GM12878 (cell line): ENCODE measurements at regions not wholly inside any gene's neighbourhood (a gene's known extent, or its start where the extent isn't known, plus 50 kb on each side); places are given as distances from the start of the nearest gene placed in this dataset.

Experiments used
- ATAC-seq: fragments of 200-7000 bp; cut with Tn5 transposase; 3 replicates; pipeline ENCODE4 v1.9.1; 2020; ENCODE audit warnings: mild to moderate bottlenecking, moderate library complexity
- BruUV-seq: library from RNA; stranded (reverse); fragments of 400-500 nt; replicated peaks from 2 replicates; lab custom pipeline; 2021; lab: Mats Ljungman, UMichigan
- CTCF ChIA-PET: fragments of 300-600 bp; sonication (Branson Sonifier 250); formaldehyde crosslinking; extraction: SDS; loops from one replicate; lab custom pipeline; 2021; ENCODE audit warnings: inconsistent platforms; lab: Yijun Ruan, JAX
- POLR2A ChIA-PET: fragments of 350-600 bp; formaldehyde crosslinking; extraction: SDS; loops from one replicate; lab custom pipeline; 2021; ENCODE audit warnings: inconsistent platforms; lab: Charles Lee
- RAD21 ChIA-PET: fragments of 300-600 bp; sonication (Branson Sonifier 250); formaldehyde crosslinking; loops from one replicate; lab custom pipeline; 2023; ENCODE audit warnings: antibody characterized with exemption; ENCODE audit not compliant: unreplicated experiment; lab: Charles Lee
- SMC1A ChIA-PET: fragments of 300-600 bp; sonication (Branson Sonifier 250); formaldehyde crosslinking; loops from one replicate; lab custom pipeline; 2023; ENCODE audit not compliant: unreplicated experiment, uncharacterized antibody; lab: Charles Lee
- DNase-seq: peaks from one replicate; pipeline ENCODE4 v3.0.0-alpha.2; 2011; ENCODE audit warnings: low read depth, low spot score
- FAIRE-seq: peaks from 3 replicates; lab custom pipeline; 2011; peaks lifted over from hg19 to GRCh38; lab: Jason Lieb, UNC
- H2AFZ ChIP-seq: 2 replicates; pipeline ENCODE4 v1.6.0; 2011; ENCODE audit warnings: low read depth, low read length, control low read depth; ENCODE audit not compliant: control insufficient read depth
- H3K27ac ChIP-seq: 2 replicates; pipeline ENCODE4 v1.5.1; 2011; ENCODE audit warnings: control low read depth; ENCODE audit not compliant: control insufficient read depth, insufficient read depth
- H3K27me3 ChIP-seq, 2 experiments: replicated peaks in 1 of 2; 2 replicates each; pipeline versions ENCODE4 v1.6.0 to v1.6.1; 2011; ENCODE audit warnings: low read length in 1 of 2; ENCODE audit not compliant: control insufficient read depth in 2 of 2, insufficient read depth in 2 of 2
- H3K36me3 ChIP-seq, 2 experiments: 2 replicates each; pipeline ENCODE4 v1.5.1; 2011; ENCODE audit warnings: low read length in 1 of 2; ENCODE audit not compliant: control insufficient read depth in 2 of 2, insufficient read depth in 2 of 2
- H3K4me1 ChIP-seq: 2 replicates; pipeline ENCODE4 v1.6.1; 2011; ENCODE audit warnings: mild to moderate bottlenecking, low read length, moderate library complexity, mixed read lengths; ENCODE audit not compliant: control insufficient read depth, insufficient read depth
- H3K4me2 ChIP-seq: 2 replicates; pipeline ENCODE4 v1.6.0; 2011; ENCODE audit warnings: control low read depth; ENCODE audit not compliant: control insufficient read depth, insufficient read depth
- H3K4me3 ChIP-seq: fragments of 200-600 bp; sonication (generic); 2 replicates; pipeline ENCODE4 v1.5.1; 2016
- H3K79me2 ChIP-seq: 2 replicates; pipeline ENCODE4 v1.6.0; 2011; ENCODE audit warnings: low read length; ENCODE audit not compliant: control insufficient read depth, insufficient read depth
- H3K9ac ChIP-seq: 2 replicates; pipeline ENCODE4 v1.8.0; 2011; ENCODE audit warnings: low read length, control low read depth, mixed read lengths; ENCODE audit not compliant: control insufficient read depth, insufficient read depth
- H3K9me3 ChIP-seq: replicated peaks from 3 replicates; pipeline ENCODE4 v1.5.1; 2011; ENCODE audit warnings: mild to moderate bottlenecking, low read length; ENCODE audit not compliant: control insufficient read depth, insufficient read depth
- H4K20me1 ChIP-seq: 2 replicates; pipeline ENCODE4 v1.6.0; 2011; ENCODE audit not compliant: control insufficient read depth, insufficient read depth
- BRCA1 ChIP-seq: IDR thresholded peaks from 2 replicates; pipeline ENCODE4 v1.6.1; 2011; ENCODE audit warnings: low read depth, low read length, improper control_type of control experiment
- EP300 ChIP-seq, 2 experiments: fragments of 150-350 bp in 1 of 2; IDR thresholded peaks; 2 replicates each; pipeline ENCODE4 v1.6.1; 2011 to 2012; ENCODE audit warnings: low read depth in 2 of 2, low read length in 2 of 2, borderline replicate concordance in 1 of 2, improper control_type of control experiment in 1 of 2, inconsistent platforms in 1 of 2; ENCODE audit not compliant: control insufficient read depth in 1 of 2
- FOS ChIP-seq: IDR thresholded peaks from 3 replicates; pipeline ENCODE4 v1.6.1; 2011; ENCODE audit warnings: borderline replicate concordance; ENCODE audit not compliant: insufficient read length; ENCODE audit errors: extremely low read depth
- FOXM1 ChIP-seq: IDR thresholded peaks from 2 replicates; pipeline ENCODE4 v1.6.1; 2012; ENCODE audit warnings: low read depth, mild to moderate bottlenecking, inconsistent platforms, low read length, moderate library complexity
- KAT2A ChIP-seq: conservative IDR thresholded peaks from 2 replicates; pipeline ENCODE4 v1.6.1; 2011; ENCODE audit warnings: low read depth, low read length; ENCODE audit not compliant: control insufficient read depth
- KLF5 ChIP-seq: fragments of 450-650 bp; IDR thresholded peaks from 2 replicates; pipeline ENCODE4 v1.6.1; 2014; ENCODE audit warnings: mild to moderate bottlenecking; ENCODE audit not compliant: partially characterized antibody
- MLLT1 ChIP-seq: fragments of 450-650 bp; IDR thresholded peaks from 2 replicates; pipeline ENCODE4 v1.6.1; 2016; ENCODE audit warnings: mild to moderate bottlenecking
- RBBP5 ChIP-seq: fragments of 200-600 bp; sonication (generic); conservative IDR thresholded peaks from 2 replicates; pipeline ENCODE4 v1.6.1; 2016
- SUZ12 ChIP-seq: fragments of 200-600 bp; sonication (generic); IDR thresholded peaks from one replicate; pipeline ENCODE4 v1.6.1; 2018; ENCODE audit warnings: antibody characterized with exemption, mild to moderate bottlenecking; ENCODE audit not compliant: unreplicated experiment
- TCF7 ChIP-seq: IDR thresholded peaks from 2 replicates; pipeline ENCODE4 v1.6.1; 2014; ENCODE audit warnings: antibody characterized with exemption, borderline replicate concordance
- USF2 ChIP-seq: IDR thresholded peaks from 2 replicates; pipeline ENCODE4 v1.6.1; 2011; ENCODE audit warnings: low read depth, low read length, improper control_type of control experiment, borderline replicate concordance
- ZNF384 ChIP-seq: IDR thresholded peaks from 2 replicates; pipeline ENCODE4 v1.6.1; 2012; ENCODE audit warnings: low read depth, mild to moderate bottlenecking, low read length, improper control_type of control experiment, borderline replicate concordance
- WGBS: methylation state at CpG from one replicate; pipeline ENCODE4 v1.1.6; 2016; ENCODE audit warnings: low lambda C conversion rate; ENCODE audit not compliant: insufficient replicate concordance, insufficient coverage; ENCODE audit errors: missing lambda C conversion rate; 5-methylcytosine and 5-hydroxymethylcytosine counted together
- in situ Hi-C: fragments of 300-500 bp; cut with MboI; formaldehyde crosslinking; loops from 9 replicates; pipeline ENCODE4 v1.14.3; 2018; ENCODE audit warnings: mixed read lengths
- intact Hi-C: fragments of 100-400 bp; cut with micrococcal nuclease; formaldehyde crosslinking; loops from one replicate; pipeline ENCODE4 v1.14.2; 2022; ENCODE audit not compliant: unreplicated experiment

- no peak overlapping the region for H3K9ac ChIP-seq
- DNase-seq (no peak), ATAC-seq (no peak), FAIRE-seq (no peak)
- RAD21 ChIA-PET: no interaction called here
- whole genome bisulfite sequencing: 0% methylated on average over 2 of the region's 2 CpGs
- SMC1A ChIA-PET: no interaction called here
- intact Hi-C loops (no loop called here), in situ Hi-C loops (no loop called here)
- H2AFZ ChIP-seq: no peak overlapping the region
- no peaks in the 10 kb centered on the region for H3K79me2 ChIP-seq
- H3K4me1 ChIP-seq: no peaks in the 10 kb centered on the region
- H3K36me3 ChIP-seq: no peaks in the 10 kb centered on the region
- no peak overlapping the region for H3K27ac ChIP-seq
- H4K20me1 ChIP-seq: no peaks in the 10 kb centered on the region
- H3K4me3 ChIP-seq: no peak overlapping the region
- H3K4me2 ChIP-seq: no peak overlapping the region
- BruUV-seq: no TSS peak
- TF ChIP-seq ZNF384 (no peak), USF2 (no peak), KAT2A (no peak), EP300 (IDR thresholded peaks at IDR 0.05; ENCODE audit: borderline replicate concordance in 1 of 2, control insufficient read depth in 1 of 2, low read depth in 2 of 2, low read length in 2 of 2) (no peak), SUZ12 (no peak), BRCA1 (no peak), KLF5 (no peak)
- POLR2A ChIA-PET: interaction anchor here (0.7 kb wide), 1 partner anchor 1827 kb away, joined by 5 read pairs; no protein-coding TSS in a partner anchor
- H3K27me3 ChIP-seq: no peaks in the 10 kb centered on the region
- CTCF ChIA-PET: no interaction called here
- H3K9me3 ChIP-seq: no peaks in the 10 kb centered on the region; the same call in 2 of the 3 replicates
Observed at GRCh38 chr6:165762125-165762524, 99.1 kb upstream of the PDE10A start.

- Histone ChIP-seq H4K20me1 (no peaks in the 10 kb centered on the region), H3K9ac (no peak overlapping the region), H3K4me1 (no peaks in the 10 kb centered on the region), H2AFZ (no peak overlapping the region), H3K4me2 (no peak overlapping the region), H3K36me3 (no peaks in the 10 kb centered on the region), H3K27ac (no peak overlapping the region), H3K4me3 (no peak overlapping the region), H3K79me2 (no peaks in the 10 kb centered on the region), H3K27me3 (no peaks in the 10 kb centered on the region), H3K9me3 (no peaks in the 10 kb centered on the region; the same call in 2 of the 3 replicates)
- WGBS: 64% methylated on average over 5 of the region's 8 CpGs
- ATAC-seq (no peak), DNase-seq (no peak), FAIRE-seq (no peak)
- ChIA-PET CTCF (no interaction called here), SMC1A (no interaction called here), RAD21 (no interaction called here), POLR2A (no interaction called here)
- intact Hi-C loops: no loop called here
- no TSS peak for BruUV-seq
- TF ChIP-seq MLLT1: no peak
- TF ChIP-seq TCF7: no peak
- TF ChIP-seq RBBP5: no peak
- TF ChIP-seq FOXM1: no peak
- TF ChIP-seq FOS: no peak
- in situ Hi-C loops: no loop called here
Observed at GRCh38 chr6:165760803-165761185, 97.8 kb upstream of the PDE10A start.
